GM12891 (cell line): ENCODE measurements at regions not wholly inside any gene's neighbourhood (a gene's known extent, or its start where the extent isn't known, plus 50 kb on each side); places are given as distances from the start of the nearest gene placed in this dataset.

Experiments used
- PAX5 ChIP-seq: IDR thresholded peaks from 2 replicates; pipeline ENCODE4 v1.6.1; 2011; ENCODE audit warnings: low read length, moderate library complexity, mild to moderate bottlenecking; ENCODE audit not compliant: insufficient read depth, severe bottlenecking
- POLR2A ChIP-seq: IDR thresholded peaks from 2 replicates; pipeline ENCODE4 v1.6.1; 2011; ENCODE audit warnings: low read depth, low read length, control low read depth
- POLR2AphosphoS5 ChIP-seq: IDR thresholded peaks from 2 replicates; pipeline ENCODE4 v1.6.1; 2011; ENCODE audit warnings: low read depth, low read length, control low read depth
- POU2F2 ChIP-seq: IDR thresholded peaks from 2 replicates; pipeline ENCODE4 v1.6.1; 2011; ENCODE audit warnings: low read depth, mild to moderate bottlenecking, control low read depth, low read length, moderate library complexity
- SPI1 ChIP-seq: IDR thresholded peaks from 2 replicates; pipeline ENCODE4 v1.6.1; 2011; ENCODE audit warnings: low read depth, low read length, control low read depth
- TAF1 ChIP-seq: IDR thresholded peaks from 2 replicates; pipeline ENCODE4 v1.6.1; 2011; ENCODE audit warnings: low read depth, low read length, control low read depth

- TF ChIP-seq POLR2A: no peak
- TF ChIP-seq SPI1: no peak
- no peak for TF ChIP-seq TAF1
- no peak for TF ChIP-seq POLR2AphosphoS5
- no peak for TF ChIP-seq POU2F2
- TF ChIP-seq PAX5: no peak
Measured at GRCh38 chr13:106680796-106681472, 113.0 kb upstream of the ARGLU1 start.
